ENCODE measurements at regions not wholly inside any gene's neighbourhood (a gene's known extent, or its start where the extent isn't known, plus 50 kb on each side); places are given as distances from the start of the nearest gene placed in this dataset.

DNA sequence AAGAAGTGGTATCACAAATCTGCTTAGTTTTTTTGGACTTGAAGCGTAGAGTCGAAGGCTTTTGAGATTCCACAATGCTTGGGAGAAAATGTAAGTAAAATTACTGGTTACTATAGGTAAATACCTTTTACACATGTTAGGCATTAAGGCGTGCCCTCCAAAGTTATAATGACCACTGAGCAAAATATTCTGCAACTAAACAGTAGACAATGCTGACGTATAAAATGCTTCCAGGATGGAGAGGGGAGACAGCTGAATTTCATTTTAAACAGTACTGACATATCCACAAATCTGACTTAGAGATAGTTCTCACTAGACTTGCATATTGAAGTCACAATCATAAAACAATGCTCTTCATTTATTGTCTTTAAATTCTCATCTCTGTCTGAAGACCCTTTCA is 144.5 kb upstream of the DCN start:
- no peak for DNase-seq

- DNase-seq = no peak
Measured at GRCh38 chr12:91326058-91327027, 143.7 kb upstream of the DCN start.

- DNase-seq = no peak
Measured at GRCh38 chr12:91320999-91321398, 138.4 kb upstream of the DCN start.

- no peak for DNase-seq
Measured at GRCh38 chr12:91319071-91319760, 136.6 kb upstream of the DCN start.

DNA sequence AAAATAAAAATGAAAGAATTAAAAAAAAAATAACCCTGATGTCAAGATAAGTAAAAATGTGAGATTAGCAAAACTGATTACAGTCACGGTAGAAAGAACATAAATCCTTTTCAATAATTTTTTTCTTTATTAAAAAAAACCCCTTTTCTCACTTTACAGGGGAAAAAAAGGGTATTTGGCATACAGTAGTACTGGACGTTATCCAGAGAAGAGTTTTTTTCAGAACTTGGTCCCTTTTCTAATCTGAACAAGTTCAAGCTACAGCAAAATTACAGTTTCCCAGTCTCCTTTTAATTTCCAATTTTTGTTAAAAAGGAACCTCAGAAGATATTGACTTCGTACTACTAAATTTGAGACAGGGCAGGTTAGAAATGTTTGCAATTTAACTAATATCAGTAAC is 134.7 kb upstream of the DCN start:
- no peak for DNase-seq

GRCh38 chr12:91316907-91317269 is 134.3 kb upstream of the DCN start:
- no peak for DNase-seq

- no peak for DNase-seq
Measured at GRCh38 chr12:91316161-91316906, 133.7 kb upstream of the DCN start.

DNA sequence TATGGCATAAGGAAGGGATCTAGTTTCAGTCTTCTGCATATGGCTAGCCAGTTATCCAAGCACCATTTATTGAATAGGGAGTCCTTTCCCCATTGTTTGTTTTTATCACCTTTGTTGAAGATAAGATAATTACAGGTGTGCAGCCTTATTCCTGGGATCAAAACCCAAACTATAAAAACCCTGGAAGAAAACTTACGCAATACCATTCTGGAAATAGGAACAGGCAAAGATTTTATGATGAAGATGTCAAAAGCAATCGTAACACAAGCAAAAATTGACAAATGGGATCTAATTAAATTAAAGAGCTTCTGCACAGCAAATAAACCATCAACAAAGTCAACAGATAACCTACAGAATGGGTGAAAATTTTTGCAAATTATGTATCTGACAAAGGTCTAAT is 128.5 kb upstream of the DCN start:
- no peak for DNase-seq

- no peak for DNase-seq
Measured at GRCh38 chr12:91309450-91309849, 126.8 kb upstream of the DCN start.

- no peak for DNase-seq
Measured at GRCh38 chr12:91307957-91308670, 125.5 kb upstream of the DCN start.

DNA sequence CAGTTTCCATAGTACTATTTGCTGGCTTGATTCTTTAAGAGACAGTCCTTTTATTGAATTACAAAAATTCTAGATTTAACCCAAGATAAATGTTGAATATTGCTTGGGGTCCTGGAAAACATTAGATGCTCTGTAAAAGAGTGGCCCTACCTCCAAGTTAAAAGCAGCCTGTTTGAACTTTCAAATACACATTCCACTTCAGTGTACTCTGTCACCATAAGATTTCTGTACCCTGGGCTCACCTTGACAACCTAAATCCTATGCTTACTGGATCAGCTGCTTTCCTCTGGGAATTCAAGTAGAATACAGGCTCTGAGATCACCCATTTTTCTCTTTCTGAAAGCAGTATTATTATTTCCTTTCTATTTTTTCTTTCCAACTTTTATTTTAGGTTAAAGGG is 107.7 kb upstream of the DCN start:
- DNase-seq = no peak

DNA sequence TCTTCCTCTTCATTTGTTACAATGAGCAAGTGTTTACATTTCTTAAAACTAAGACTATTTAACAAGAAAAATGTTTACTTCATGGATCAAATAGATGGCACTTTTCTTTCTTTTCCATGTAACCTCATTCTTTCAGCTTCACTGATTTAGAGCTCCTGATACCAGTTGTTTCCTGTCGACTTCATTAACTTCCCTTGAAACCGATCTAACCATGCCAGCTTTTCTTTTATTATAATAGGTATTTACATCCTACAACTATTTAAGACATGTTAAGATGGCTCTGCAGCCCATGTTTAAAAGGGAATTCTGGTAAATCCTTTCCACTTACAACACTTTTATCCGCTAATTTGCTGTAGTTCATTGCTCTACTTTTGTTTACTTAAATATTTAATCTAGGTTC is 107.3 kb upstream of the DCN start:
- no peak for DNase-seq

DNA sequence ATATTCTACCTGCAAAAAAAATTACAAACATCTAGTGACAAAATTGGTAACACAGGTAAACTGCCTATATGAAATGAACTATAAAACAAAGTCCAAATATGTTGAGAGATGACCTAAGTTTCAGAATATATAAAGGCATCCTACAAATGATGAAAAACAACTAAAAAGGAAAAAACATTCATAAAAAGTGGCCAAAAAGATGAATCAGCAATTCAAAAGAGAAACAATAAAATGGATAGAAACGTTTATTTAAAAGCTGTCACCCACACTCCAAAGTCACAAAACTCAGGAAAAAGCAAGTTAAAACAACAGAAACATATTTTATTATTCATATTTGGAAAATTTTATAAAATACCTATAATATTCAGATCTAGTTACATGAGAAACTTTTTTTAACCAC is 106.5 kb upstream of the DCN start:
- no peak for DNase-seq

DNA sequence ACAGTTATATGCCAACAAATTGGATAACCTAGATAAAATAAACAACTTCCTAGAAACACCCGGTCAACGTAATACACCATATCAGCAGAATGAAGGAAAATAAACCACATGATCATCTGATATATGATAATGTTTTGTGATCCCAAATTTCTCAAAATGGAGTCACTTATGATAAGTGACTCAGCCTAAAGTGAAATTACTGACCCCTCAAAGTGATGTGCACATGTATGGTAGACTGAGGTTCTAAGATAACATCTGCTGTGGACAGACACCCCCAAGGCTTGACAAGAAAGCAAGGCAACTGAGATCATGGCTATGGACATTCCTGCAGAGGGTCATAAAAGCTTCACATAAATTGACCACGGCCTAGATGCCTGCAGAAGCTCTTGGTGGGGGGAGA is 105.1 kb upstream of the DCN start:
- no peak for DNase-seq

DNA sequence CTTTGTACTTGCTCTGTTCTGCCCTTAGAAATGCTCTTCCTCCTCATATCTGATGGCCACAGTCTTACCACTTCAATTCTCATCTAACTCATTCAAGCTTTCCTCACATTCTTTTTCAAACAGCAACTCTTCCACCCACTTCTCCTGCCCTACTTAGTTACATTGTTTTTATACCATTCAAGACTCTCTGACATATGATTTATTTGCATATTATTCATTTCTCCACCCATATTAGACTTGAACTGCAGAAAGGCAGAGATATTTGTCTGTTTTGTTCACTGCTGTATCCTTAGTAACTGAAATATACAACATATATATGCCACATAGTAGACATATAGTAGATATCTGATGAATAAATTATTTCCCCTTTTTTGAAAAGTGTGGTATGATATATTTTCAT is 95.5 kb upstream of the DCN start:
- DNase-seq = no peak

- DNase-seq = no peak
Measured at GRCh38 chr12:91276509-91276908, 93.9 kb upstream of the DCN start.

GRCh38 chr12:91275321-91275720 is 92.7 kb upstream of the DCN start:
- no peak for DNase-seq

DNA sequence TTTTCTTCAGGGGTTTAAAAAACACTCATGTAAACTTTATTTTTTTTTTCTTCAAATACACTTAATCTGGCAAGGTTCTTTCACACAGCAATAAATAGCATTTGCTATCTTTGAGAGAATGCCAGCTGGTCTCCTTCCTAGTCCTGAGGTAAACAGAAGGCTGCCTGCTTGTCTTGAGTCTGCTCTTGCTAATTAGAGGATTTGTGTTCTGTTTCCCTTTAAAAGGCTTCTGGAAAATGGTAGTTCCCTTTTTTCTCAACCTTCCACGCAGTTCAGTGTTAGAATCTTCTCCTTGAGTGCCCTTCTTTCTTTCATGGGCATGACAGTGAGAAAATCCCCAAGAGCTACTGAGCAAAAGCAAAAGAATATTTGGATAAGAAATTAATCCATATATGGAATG is 92.3 kb upstream of the DCN start:
- DNase-seq = no peak

GRCh38 chr12:91273560-91273959 is 90.9 kb upstream of the DCN start:
- no peak for DNase-seq

- DNase-seq = no peak
Measured at GRCh38 chr12:91272461-91273063, 89.9 kb upstream of the DCN start.

DNA sequence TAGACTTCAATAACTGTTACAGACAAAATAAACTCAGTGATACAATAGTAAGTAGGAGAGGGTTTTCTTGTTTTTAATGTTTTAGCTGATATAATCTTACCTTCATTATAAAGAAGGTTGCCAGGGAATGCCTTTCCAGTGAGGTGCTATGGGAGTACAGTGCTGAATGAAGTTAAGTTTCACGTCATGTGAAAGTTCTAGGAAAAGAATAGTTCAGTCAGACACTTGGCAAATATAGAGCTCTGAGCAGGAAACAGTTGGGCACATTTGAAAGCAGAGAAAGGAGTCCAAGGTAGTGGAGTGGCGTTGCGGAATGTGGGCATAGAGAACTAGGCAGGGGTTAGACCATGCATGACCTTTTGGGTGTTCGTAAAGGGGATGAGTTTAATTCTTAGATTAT is 88.6 kb upstream of the DCN start:
- no peak for DNase-seq

DNA sequence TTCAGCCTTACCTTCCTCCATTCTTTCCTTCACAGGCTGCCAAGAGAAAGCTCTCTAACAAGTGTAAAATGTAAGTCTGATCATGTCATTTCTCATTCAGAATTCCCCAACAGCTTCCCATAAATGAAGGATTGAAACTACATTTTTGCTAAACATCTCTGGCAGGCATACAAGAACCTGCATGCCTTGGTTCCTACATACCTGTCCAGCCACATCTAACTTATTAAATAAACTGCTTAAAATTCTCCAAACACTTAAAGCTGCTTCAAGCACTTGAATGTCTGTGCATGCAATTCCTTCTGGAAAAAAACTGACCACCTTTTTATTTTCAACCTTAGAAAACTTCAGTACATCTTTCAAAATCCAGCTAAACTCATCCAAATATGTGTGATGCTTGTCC is 84.4 kb upstream of the DCN start:
- DNase-seq = no peak

DNA sequence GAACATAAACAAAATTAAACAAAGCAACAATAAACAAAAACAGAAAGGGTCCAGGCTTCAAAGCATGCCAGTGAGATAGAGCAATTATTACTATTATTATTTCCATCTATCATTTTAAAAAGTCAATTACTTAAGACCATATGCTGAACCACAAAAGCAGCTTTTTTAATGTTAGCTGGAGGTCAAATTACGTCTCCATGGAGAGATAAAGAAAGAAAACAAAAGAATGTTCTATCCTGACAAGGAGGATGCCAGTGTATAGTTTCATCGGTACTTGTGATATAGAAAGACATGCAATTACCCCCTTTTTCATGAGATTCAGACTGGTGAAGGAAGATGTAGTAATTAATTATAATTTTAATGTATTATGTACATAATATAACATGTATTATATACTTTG is 81.6 kb upstream of the DCN start:
- no peak for DNase-seq

Measured in SHP77 treated with DMSO at 0.1 percent for 48 hours (cell line).